Sciatic nerve (tissue), 2 donors: ENCODE measurements at regions not wholly inside any gene's neighbourhood (a gene's known extent, or its start where the extent isn't known, plus 50 kb on each side); places are given as distances from the start of the nearest gene placed in this dataset.

Experiments used
- ATAC-seq: fragments of 200-7000 bp; cut with Tn5 transposase; one replicate; pipeline ENCODE4 v1.9.1; 2020; ENCODE audit warnings: mild to moderate bottlenecking, moderate library complexity
- DNase-seq: peaks from one replicate; pipeline ENCODE4 v3.0.0-alpha.2; 2020; ENCODE audit warnings: low spot score
- intact Hi-C: fragments of 100-400 bp; cut with DNase I; formaldehyde crosslinking; loops from one replicate; pipeline ENCODE4 v1.14.2; 2022
- donor health status: DM: no; HTN: no; CAD: no.
- donor health status: DM: no; HTN: no; CAD: no.

GRCh38 chr14:41146391-41146790 is 460.3 kb upstream of the LRFN5 start:
- ATAC-seq (no peak), DNase-seq (no peak)
- intact Hi-C loops: no loop called here

- ATAC-seq (no peak), DNase-seq (no peak)
- intact Hi-C loops: no loop called here
Measured at GRCh38 chr14:41144370-41144769, 462.3 kb upstream of the LRFN5 start.

- intact Hi-C loops: no loop called here
Measured at GRCh38 chr14:41137741-41138140, 468.9 kb upstream of the LRFN5 start.

GRCh38 chr14:41130274-41130673 is 476.4 kb upstream of the LRFN5 start:
- DNase-seq: no peak
- ATAC-seq: no peak
- intact Hi-C loops: no loop called here

More at GRCh38 chr14:41137741-41138140, 468.9 kb upstream of the LRFN5 start:
- ATAC-seq: no peak
- no peak for DNase-seq

GRCh38 chr14:41120402-41120801 is 486.3 kb upstream of the LRFN5 start:
- ATAC-seq: no peak
- intact Hi-C loops: no loop called here

GRCh38 chr14:41096131-41096530 is 510.5 kb upstream of the LRFN5 start:
- DNase-seq (no peak), ATAC-seq (no peak)
- intact Hi-C loops: no loop called here

More at GRCh38 chr14:41120402-41120801, 486.3 kb upstream of the LRFN5 start:
- no peak for DNase-seq

- intact Hi-C loops: no loop called here
- ATAC-seq: no peak
- no peak for DNase-seq
Measured at GRCh38 chr14:41087056-41087455, 519.6 kb upstream of the LRFN5 start.

- ATAC-seq (no peak), DNase-seq (no peak)
- intact Hi-C loops: no loop called here
Measured at GRCh38 chr14:41073544-41073943, 533.1 kb upstream of the LRFN5 start.

- ATAC-seq: no peak
- no peak for DNase-seq
- intact Hi-C loops: no loop called here
Measured at GRCh38 chr14:41072776-41073175, 533.9 kb upstream of the LRFN5 start.

GRCh38 chr14:41071351-41071750 is 535.3 kb upstream of the LRFN5 start:
- no peak for DNase-seq
- intact Hi-C loops: no loop called here
- no peak for ATAC-seq

- no peak for ATAC-seq
- DNase-seq: no peak
- intact Hi-C loops: no loop called here
Measured at GRCh38 chr14:41062826-41063225, 543.9 kb upstream of the LRFN5 start.

- ATAC-seq (no peak), DNase-seq (no peak)
- intact Hi-C loops: no loop called here
Measured at GRCh38 chr14:41055589-41055988, 551.1 kb upstream of the LRFN5 start.

GRCh38 chr14:41051801-41052200 is 554.9 kb upstream of the LRFN5 start:
- intact Hi-C loops: no loop called here
- ATAC-seq: no peak
- DNase-seq: no peak

- no peak for ATAC-seq
- intact Hi-C loops: no loop called here
- DNase-seq: no peak
Measured at GRCh38 chr14:41047763-41048162, 558.9 kb upstream of the LRFN5 start.

- ATAC-seq (no peak), DNase-seq (no peak)
- intact Hi-C loops: no loop called here
Measured at GRCh38 chr14:41037388-41037787, 569.3 kb upstream of the LRFN5 start.

- DNase-seq: no peak
- ATAC-seq: no peak
- intact Hi-C loops: no loop called here
Measured at GRCh38 chr14:41034969-41035368, 571.7 kb upstream of the LRFN5 start.

GRCh38 chr14:41022932-41023331 is 583.7 kb upstream of the LRFN5 start:
- no peak for DNase-seq
- no peak for ATAC-seq
- intact Hi-C loops: no loop called here

- DNase-seq (no peak), ATAC-seq (no peak)
- intact Hi-C loops: no loop called here
Measured at GRCh38 chr14:41016213-41016612, 590.5 kb upstream of the LRFN5 start.

- intact Hi-C loops: no loop called here
- DNase-seq (no peak), ATAC-seq (no peak)
Measured at GRCh38 chr14:41000350-41000749, 606.3 kb upstream of the LRFN5 start.

GRCh38 chr14:40989260-40989659 is 617.4 kb upstream of the LRFN5 start:
- ATAC-seq: no peak
- intact Hi-C loops: no loop called here
- no peak for DNase-seq

GRCh38 chr14:40987481-40987880 is 619.2 kb upstream of the LRFN5 start:
- no peak for DNase-seq
- ATAC-seq: no peak
- intact Hi-C loops: no loop called here

GRCh38 chr14:40986655-40987054 is 620.0 kb upstream of the LRFN5 start:
- ATAC-seq: no peak
- intact Hi-C loops: no loop called here
- no peak for DNase-seq
